GM12878 (cell line): ENCODE measurements at regions not wholly inside any gene's neighbourhood (a gene's known extent, or its start where the extent isn't known, plus 50 kb on each side); places are given as distances from the start of the nearest gene placed in this dataset.

Experiments used
- EP300 ChIP-seq, 2 experiments: fragments of 150-350 bp in 1 of 2; IDR thresholded peaks; 2 replicates each; pipeline ENCODE4 v1.6.1; 2011 to 2012; ENCODE audit warnings: low read depth in 2 of 2, low read length in 2 of 2, borderline replicate concordance in 1 of 2, improper control_type of control experiment in 1 of 2, inconsistent platforms in 1 of 2; ENCODE audit not compliant: control insufficient read depth in 1 of 2
- POLR2A ChIP-seq: IDR thresholded peaks from 2 replicates; pipeline ENCODE4 v1.6.1; 2011; ENCODE audit warnings: low read depth, mild to moderate bottlenecking, low read length
- RAD21 ChIP-seq: IDR thresholded peaks from 2 replicates; pipeline ENCODE4 v1.6.1; 2011; ENCODE audit warnings: mild to moderate bottlenecking, low read depth, low read length, moderate library complexity; ENCODE audit not compliant: insufficient read depth
- ZZZ3 ChIP-seq: IDR thresholded peaks from 2 replicates; pipeline ENCODE4 v1.6.1; 2011; ENCODE audit warnings: low read depth; ENCODE audit not compliant: control insufficient read depth, insufficient read length

- TF ChIP-seq ZZZ3, result no peak
- TF ChIP-seq RAD21, result no peak
- TF ChIP-seq POLR2A, result no peak
- TF ChIP-seq EP300 (IDR thresholded peaks at IDR 0.05; ENCODE audit: borderline replicate concordance in 1 of 2, control insufficient read depth in 1 of 2, low read depth in 2 of 2, low read length in 2 of 2), result no peak
Observed at GRCh38 chr5:114210662-114211061, 151.2 kb upstream of the KCNN2 start.
